Ovary (tissue), 7 donors: ENCODE measurements at regions not wholly inside any gene's neighbourhood (a gene's known extent, or its start where the extent isn't known, plus 50 kb on each side); places are given as distances from the start of the nearest gene placed in this dataset.

Source experiments
- DNase-seq, 5 donors: peaks; one replicate each; pipeline ENCODE4 v3.0.0-alpha.2; 2019 to 2020
- H3K27ac ChIP-seq, 2 donors: fragments of 200-600 bp; one replicate each; pipeline versions ENCODE4 v1.5.1 to v1.8.0; 2019 to 2022
- H3K27me3 ChIP-seq: fragments of 200-600 bp; one replicate; pipeline ENCODE4 v1.8.0; 2022
- H3K36me3 ChIP-seq: fragments of 200-600 bp; sonication (generic); one replicate; pipeline ENCODE4 v1.5.1; 2019
- H3K4me1 ChIP-seq: one replicate; pipeline ENCODE4 v1.8.1; 2013; ENCODE audit warnings: mild to moderate bottlenecking, moderate library complexity; ENCODE audit not compliant: insufficient read depth
- H3K4me3 ChIP-seq: fragments of 200-600 bp; sonication (generic); one replicate; pipeline ENCODE4 v1.5.1; 2017
- H3K9me3 ChIP-seq, 2 donors: fragments of 200-600 bp in 1 of 2; sonication (generic) in 1 of 2; one replicate each; pipeline versions ENCODE4 v1.5.1 to v1.8.1; 2013 to 2019; ENCODE audit warnings: mild to moderate bottlenecking in 1 of 2, moderate library complexity in 1 of 2
- CTCF ChIP-seq, 3 donors: fragments of 450-650 bp in 2 of 3; fragments of 200-600 bp in 1 of 3; IDR thresholded peaks; one replicate each; pipeline versions ENCODE4 v1.5.1 to v1.8.0; 2016 to 2022; ENCODE audit warnings: antibody characterized with exemption in 3 of 3, mild to moderate bottlenecking in 1 of 3
- EP300 ChIP-seq: sonication (generic); formaldehyde crosslinking; IDR thresholded peaks from one replicate; pipeline ENCODE4 v1.6.1; 2017; ENCODE audit warnings: antibody characterized with exemption
- POLR2A ChIP-seq: fragments of 450-650 bp; IDR thresholded peaks from one replicate; pipeline ENCODE4 v1.6.1; 2017; ENCODE audit warnings: antibody characterized with exemption, mild to moderate bottlenecking, moderate library complexity
- WGBS, 3 donors: extraction: QIAGEN DNeasy Blood & Tissue Kit in 1 of 3; methylation state at CpG; one replicate each; pipeline versions ENCODE4 v1.1.5 to v1.1.7; 2013 to 2017; 5-methylcytosine and 5-hydroxymethylcytosine counted together
- intact Hi-C, 4 donors: fragments of 100-400 bp; cut with DNase I; formaldehyde crosslinking; loops; one replicate each; pipeline versions ENCODE4 v1.11.0 to v1.15.1; 2022 to 2023
- donor health status: DM: no; HTN: no; CAD: no; lungs with moderate emphysema.
- donor health status: DM: no; HTN: no; CAD: no.
- donor health status: Bipolar disorder and iron deficiency.
- donor health status: DM: no; HTN: no; CAD: no.
- donor health status: DM: yes; HTN: yes; CAD: no.

GRCh38 chr5:125700380-125700861, 722.8 kb upstream of the GRAMD2B start:
- H3K4me1 ChIP-seq: peaks cover 5% of the 10 kb centered on the region
- no peaks in the 10 kb centered on the region for H3K9me3 ChIP-seq
- 2 to 5% (median 4%) methylated on average over 8 of the region's 8 CpGs for WGBS, 3 donors
- intact Hi-C loops: no loop called here
- TF ChIP-seq CTCF (IDR thresholded peaks at IDR 0.05): no peak
- no peak for TF ChIP-seq EP300
- no peak for TF ChIP-seq POLR2A
- H3K4me3 ChIP-seq: no peak overlapping the region
- no peaks in the 10 kb centered on the region for H3K36me3 ChIP-seq
- no peaks in the 10 kb centered on the region for H3K27me3 ChIP-seq
- no peak for DNase-seq
- no peak overlapping the region for H3K27ac ChIP-seq

DNA sequence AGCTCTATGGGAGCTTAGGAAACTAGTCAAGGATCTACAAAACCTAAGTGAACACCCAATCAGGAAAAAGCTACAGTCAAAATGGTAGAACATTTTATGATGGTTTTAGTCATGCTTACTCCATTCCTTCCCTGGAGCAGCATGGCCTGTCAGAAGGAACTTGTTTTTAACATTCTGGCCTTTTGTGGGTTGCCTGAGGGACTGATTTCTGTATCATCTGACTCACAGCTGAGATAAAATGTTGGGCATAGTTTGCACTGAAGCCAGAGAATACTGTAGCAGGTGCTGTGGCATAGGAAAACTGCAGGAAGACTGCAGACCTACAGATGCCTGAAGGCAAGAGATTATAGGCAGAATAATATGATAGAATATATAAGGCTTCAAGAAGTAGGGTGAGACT, 719.6 kb upstream of the GRAMD2B start:
- Histone ChIP-seq H3K4me1 (peaks cover 5% of the 10 kb centered on the region), H3K36me3 (no peaks in the 10 kb centered on the region), H3K27ac (no peak overlapping the region), H3K9me3 (no peaks in the 10 kb centered on the region), H3K4me3 (no peak overlapping the region), H3K27me3 (no peaks in the 10 kb centered on the region)
- TF ChIP-seq POLR2A (no peak), EP300 (no peak), CTCF (IDR thresholded peaks at IDR 0.05) (no peak)
- DNase-seq: no peak
- intact Hi-C loops: no loop called here

DNA sequence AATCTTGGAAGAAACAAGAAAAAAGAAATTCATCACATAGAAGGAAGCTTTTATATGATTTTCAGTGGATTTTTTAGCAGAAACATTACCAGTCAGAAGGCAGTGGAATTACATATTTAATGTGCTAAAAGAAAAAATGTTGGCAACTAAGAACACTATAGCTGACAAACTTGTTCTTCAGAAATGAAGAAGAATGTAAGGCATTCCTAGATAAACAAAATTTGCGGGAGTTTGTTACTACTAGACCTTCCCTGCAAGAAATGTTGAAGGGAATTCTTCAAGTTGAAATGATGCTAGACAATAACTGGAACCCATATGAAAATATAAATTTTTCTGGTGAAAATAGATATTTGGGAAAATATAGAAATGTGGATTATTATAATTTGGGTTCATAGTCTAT, 718.3 kb upstream of the GRAMD2B start:
- H3K9me3 ChIP-seq: no peaks in the 10 kb centered on the region
- peaks cover 5% of the 10 kb centered on the region for H3K4me1 ChIP-seq
- DNase-seq: no peak
- no peak overlapping the region for H3K4me3 ChIP-seq
- H3K36me3 ChIP-seq: no peaks in the 10 kb centered on the region
- intact Hi-C loops: no loop called here
- WGBS, 3 donors: 32 to 85% (median 72%) methylated on average over 1 of the region's 1 CpG
- H3K27me3 ChIP-seq: no peaks in the 10 kb centered on the region
- TF ChIP-seq CTCF (IDR thresholded peaks at IDR 0.05) (no peak), EP300 (no peak), POLR2A (no peak)
- no peak overlapping the region for H3K27ac ChIP-seq

- Histone ChIP-seq H3K27me3 (no peaks in the 10 kb centered on the region), H3K9me3 (no peaks in the 10 kb centered on the region), H3K4me1 (no peaks in the 10 kb centered on the region), H3K36me3 (no peaks in the 10 kb centered on the region), H3K27ac (no peak overlapping the region), H3K4me3 (no peak overlapping the region)
- TF ChIP-seq POLR2A: no peak
- TF ChIP-seq EP300: no peak
- no peak for TF ChIP-seq CTCF (IDR thresholded peaks at IDR 0.05)
- intact Hi-C loops: no loop called here
- 50 to 91% (median 88%) methylated on average over 2 of the region's 2 CpGs for WGBS, 3 donors
- DNase-seq: no peak
Measured at GRCh38 chr5:125708583-125708982, 714.6 kb upstream of the GRAMD2B start.

DNA sequence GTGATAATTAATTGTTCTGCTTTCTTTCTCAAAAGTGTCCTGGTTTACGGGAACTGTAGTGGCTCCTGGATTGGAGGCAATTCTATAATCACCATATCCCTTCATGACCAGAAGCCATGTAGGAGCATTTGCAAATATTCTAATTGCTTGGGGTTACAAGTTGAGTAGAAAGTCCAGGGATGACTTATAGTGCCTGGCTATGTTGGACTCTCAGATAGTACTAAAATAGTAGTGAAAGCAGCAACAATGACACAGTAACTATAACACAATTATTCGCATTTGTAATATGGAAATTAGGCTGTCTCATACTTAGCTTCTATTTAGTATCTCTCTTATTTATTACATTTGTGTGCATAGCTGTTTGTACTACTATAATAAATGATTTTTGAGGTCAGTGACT, 712.5 kb upstream of the GRAMD2B start:
- intact Hi-C loops: no loop called here
- Histone ChIP-seq H3K4me1 (no peaks in the 10 kb centered on the region), H3K9me3 (no peaks in the 10 kb centered on the region), H3K27ac (no peak overlapping the region), H3K27me3 (no peaks in the 10 kb centered on the region), H3K36me3 (no peaks in the 10 kb centered on the region), H3K4me3 (no peak overlapping the region)
- no peak for TF ChIP-seq CTCF (IDR thresholded peaks at IDR 0.05)
- TF ChIP-seq EP300: no peak
- no peak for TF ChIP-seq POLR2A
- WGBS, 3 donors: 94 to 97% (median 95%) methylated on average over 2 of the region's 2 CpGs
- no peak for DNase-seq
